Thyroid gland (tissue), 4 donors: ENCODE measurements at regions not wholly inside any gene's neighbourhood (a gene's known extent, or its start where the extent isn't known, plus 50 kb on each side); places are given as distances from the start of the nearest gene placed in this dataset.

Experiments used
- DNase-seq, 2 donors: peaks; one replicate each; pipeline ENCODE4 v3.0.0-alpha.2; 2019
- H3K27ac ChIP-seq, 3 donors: fragments of 200-600 bp; sonication (generic); 1 replicate in 2 of 3; 2 replicates in 1 of 3; pipeline ENCODE4 v1.5.1; 2016 to 2019; ENCODE audit warnings: mild to moderate bottlenecking in 1 of 3, moderate library complexity in 1 of 3
- H3K27me3 ChIP-seq: fragments of 200-600 bp; sonication (generic); one replicate; pipeline ENCODE4 v1.5.1; 2019
- H3K36me3 ChIP-seq, 2 donors: fragments of 200-600 bp; sonication (generic); one replicate each; pipeline ENCODE4 v1.5.1; 2016 to 2019
- H3K4me1 ChIP-seq, 2 donors: fragments of 200-600 bp; sonication (generic); one replicate each; pipeline ENCODE4 v1.5.1; 2017 to 2019
- H3K4me3 ChIP-seq, 3 donors: fragments of 200-600 bp; sonication (generic); replicated peaks in 1 of 3; 1 replicate in 2 of 3; 2 replicates in 1 of 3; pipeline ENCODE4 v1.5.1; 2016; ENCODE audit warnings: mild to moderate bottlenecking in 1 of 3
- H3K9me3 ChIP-seq: fragments of 200-600 bp; sonication (generic); one replicate; pipeline ENCODE4 v1.5.1; 2017
- POLR2A ChIP-seq, 2 donors: fragments of 450-650 bp; IDR thresholded peaks; one replicate each; pipeline ENCODE4 v1.6.1; 2017; ENCODE audit warnings: antibody characterized with exemption in 2 of 2, mild to moderate bottlenecking in 2 of 2, moderate library complexity in 1 of 2
- WGBS, 2 donors: methylation state at CpG; one replicate each; pipeline ENCODE4 v1.1.5; 2017; 5-methylcytosine and 5-hydroxymethylcytosine counted together
- intact Hi-C: fragments of 100-400 bp; cut with DNase I; formaldehyde crosslinking; loops from one replicate; pipeline ENCODE4 v1.15.1; 2023
- TF ChIP-seq, protein P1 (sequence below), 6 experiments: fragments of 200-600 bp in 3 of 6; fragments of 450-650 bp in 3 of 6; sonication (generic) in 3 of 6; IDR thresholded peaks; one replicate each; pipeline ENCODE4 v1.5.1; 2016 to 2019; ENCODE audit warnings: antibody characterized with exemption in 6 of 6, mild to moderate bottlenecking in 2 of 6, inconsistent platforms in 1 of 6, moderate library complexity in 1 of 6

- intact Hi-C loops, result no loop called here
- TF ChIP-seq POLR2A (IDR thresholded peaks at IDR 0.05), result no peak
- TF ChIP-seq, protein P1, sequence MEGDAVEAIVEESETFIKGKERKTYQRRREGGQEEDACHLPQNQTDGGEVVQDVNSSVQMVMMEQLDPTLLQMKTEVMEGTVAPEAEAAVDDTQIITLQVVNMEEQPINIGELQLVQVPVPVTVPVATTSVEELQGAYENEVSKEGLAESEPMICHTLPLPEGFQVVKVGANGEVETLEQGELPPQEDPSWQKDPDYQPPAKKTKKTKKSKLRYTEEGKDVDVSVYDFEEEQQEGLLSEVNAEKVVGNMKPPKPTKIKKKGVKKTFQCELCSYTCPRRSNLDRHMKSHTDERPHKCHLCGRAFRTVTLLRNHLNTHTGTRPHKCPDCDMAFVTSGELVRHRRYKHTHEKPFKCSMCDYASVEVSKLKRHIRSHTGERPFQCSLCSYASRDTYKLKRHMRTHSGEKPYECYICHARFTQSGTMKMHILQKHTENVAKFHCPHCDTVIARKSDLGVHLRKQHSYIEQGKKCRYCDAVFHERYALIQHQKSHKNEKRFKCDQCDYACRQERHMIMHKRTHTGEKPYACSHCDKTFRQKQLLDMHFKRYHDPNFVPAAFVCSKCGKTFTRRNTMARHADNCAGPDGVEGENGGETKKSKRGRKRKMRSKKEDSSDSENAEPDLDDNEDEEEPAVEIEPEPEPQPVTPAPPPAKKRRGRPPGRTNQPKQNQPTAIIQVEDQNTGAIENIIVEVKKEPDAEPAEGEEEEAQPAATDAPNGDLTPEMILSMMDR (IDR thresholded peaks at IDR 0.05), result no peak
- H3K27ac ChIP-seq, result no peak overlapping the region
- DNase-seq, result no peak
- 58 to 73% methylated on average over 18 of the region's 18 CpGs for WGBS, 2 donors
- no peaks in the 10 kb centered on the region for H3K27me3 ChIP-seq
- no peaks in the 10 kb centered on the region for H3K36me3 ChIP-seq
- no peaks in the 10 kb centered on the region for H3K9me3 ChIP-seq
- H3K4me1 ChIP-seq, result no peaks in the 10 kb centered on the region
- H3K4me3 ChIP-seq, result no peak overlapping the region
Measured at GRCh38 chr2:121902171-121902591, 146.7 kb downstream of the TSN start.

DNA sequence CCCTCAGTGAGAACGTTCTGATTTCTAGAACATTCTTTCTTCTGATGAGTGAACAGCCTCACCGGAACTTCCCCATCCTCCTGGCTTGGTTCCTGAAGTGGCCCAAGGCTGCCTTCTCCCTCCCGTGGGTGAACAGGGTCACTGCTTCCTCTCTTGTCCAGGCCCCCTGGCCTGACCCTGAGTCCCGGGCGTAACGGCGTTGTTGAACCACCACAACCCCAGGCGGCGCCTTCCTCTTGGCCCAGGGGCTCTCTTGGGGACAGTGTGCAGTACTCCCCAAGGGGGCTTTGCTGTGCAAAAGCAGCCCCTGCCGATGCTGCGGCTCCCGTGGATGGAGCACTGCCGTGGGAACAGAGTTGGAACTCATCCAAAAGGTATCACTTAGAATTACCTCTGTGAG, 147.2 kb downstream of the TSN start:
- no peaks in the 10 kb centered on the region for H3K4me1 ChIP-seq
- H3K9me3 ChIP-seq, result no peaks in the 10 kb centered on the region
- intact Hi-C loops, result no loop called here
- H3K27ac ChIP-seq, result no peak overlapping the region
- 61 to 69% methylated on average over 10 to 13 of the region's 13 CpGs for WGBS, 2 donors
- H3K36me3 ChIP-seq, result no peaks in the 10 kb centered on the region
- H3K27me3 ChIP-seq, result no peaks in the 10 kb centered on the region
- no peak for DNase-seq
- TF ChIP-seq, protein P1 (IDR thresholded peaks at IDR 0.05), result no peak
- TF ChIP-seq POLR2A (IDR thresholded peaks at IDR 0.05), result no peak
- H3K4me3 ChIP-seq, result no peak overlapping the region

GRCh38 chr2:121903037-121903689, 147.7 kb downstream of the TSN start:
- no peaks in the 10 kb centered on the region for H3K4me1 ChIP-seq
- intact Hi-C loops, result no loop called here
- 47 to 53% methylated on average over 14 of the region's 14 CpGs for WGBS, 2 donors
- TF ChIP-seq POLR2A (IDR thresholded peaks at IDR 0.05), result no peak
- TF ChIP-seq, protein P1 (IDR thresholded peaks at IDR 0.05), result no peak
- no peaks in the 10 kb centered on the region for H3K36me3 ChIP-seq
- no peaks in the 10 kb centered on the region for H3K27me3 ChIP-seq
- H3K9me3 ChIP-seq, result no peaks in the 10 kb centered on the region
- no peak overlapping the region for H3K27ac ChIP-seq
- no peak for DNase-seq
- no peak overlapping the region for H3K4me3 ChIP-seq

DNA sequence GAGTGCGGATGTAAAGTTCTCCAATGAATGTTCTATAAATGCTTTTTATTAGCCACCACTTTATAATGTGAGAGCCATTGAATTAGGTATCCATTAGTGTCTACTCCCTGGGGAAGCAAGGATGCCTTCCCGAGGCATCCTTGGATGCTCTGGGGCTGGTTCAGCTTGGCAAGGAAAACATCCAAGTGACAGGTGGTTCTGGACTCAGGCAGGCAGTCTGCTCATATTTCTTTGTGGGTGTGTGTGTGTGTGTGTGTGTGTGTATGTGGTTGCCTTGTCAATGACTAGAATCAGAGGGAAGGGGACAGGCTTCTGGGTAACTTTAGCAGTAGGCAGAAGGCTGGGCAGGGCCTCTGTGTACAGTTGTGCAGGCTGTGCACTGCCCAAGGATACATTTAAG, 149.2 kb downstream of the TSN start:
- Histone ChIP-seq H3K4me1 (no peaks in the 10 kb centered on the region), H3K36me3 (no peaks in the 10 kb centered on the region), H3K27ac (no peak overlapping the region), H3K9me3 (no peaks in the 10 kb centered on the region), H3K27me3 (no peaks in the 10 kb centered on the region), H3K4me3 (no peak overlapping the region)
- 86 to 92% methylated on average over 2 of the region's 2 CpGs for WGBS, 2 donors
- intact Hi-C loops, result no loop called here
- TF ChIP-seq, protein P1 (IDR thresholded peaks at IDR 0.05), result no peak
- no peak for TF ChIP-seq POLR2A (IDR thresholded peaks at IDR 0.05)
- DNase-seq, result no peak

GRCh38 chr2:121905201-121905600, 149.8 kb downstream of the TSN start:
- no peak overlapping the region for H3K27ac ChIP-seq
- H3K27me3 ChIP-seq, result no peaks in the 10 kb centered on the region
- no peak overlapping the region for H3K4me3 ChIP-seq
- no peaks in the 10 kb centered on the region for H3K4me1 ChIP-seq
- TF ChIP-seq POLR2A (IDR thresholded peaks at IDR 0.05), result no peak
- TF ChIP-seq, protein P1 (IDR thresholded peaks at IDR 0.05), result no peak
- no peak for DNase-seq
- WGBS, 2 donors, result 85 to 87% methylated on average over 7 of the region's 7 CpGs
- H3K36me3 ChIP-seq, result no peaks in the 10 kb centered on the region
- intact Hi-C loops, result no loop called here
- no peaks in the 10 kb centered on the region for H3K9me3 ChIP-seq
